ENCODE measurements at regions not wholly inside any gene's neighbourhood (a gene's known extent, or its start where the extent isn't known, plus 50 kb on each side); places are given as distances from the start of the nearest gene placed in this dataset.

- Mint-ChIP-seq H3K9me3 (no peaks in the 10 kb centered on the region), H3K36me3 (no peaks in the 10 kb centered on the region), H3K27ac (no peak overlapping the region), H3K4me1 (no peaks in the 10 kb centered on the region), H3K4me3 (no peak overlapping the region), H3K27me3 (ENCODE audit: low read depth in 3 of 3) (peaks cover 1 to 22% (median 5%) of the 10 kb centered on the region in 3 donors)
- no peak for DNase-seq
Measured at GRCh38 chr4:151931563-151931962, 170.8 kb upstream of the GATB start.

- H3K9me3 Mint-ChIP-seq: no peaks in the 10 kb centered on the region
- no peak overlapping the region for H3K4me3 Mint-ChIP-seq
- DNase-seq: no peak
- H3K27me3 Mint-ChIP-seq (ENCODE audit: low read depth in 3 of 3): peaks cover 6 to 22% (median 7%) of the 10 kb centered on the region in 3 donors
- no peaks in the 10 kb centered on the region for H3K36me3 Mint-ChIP-seq
- H3K4me1 Mint-ChIP-seq: no peaks in the 10 kb centered on the region
- no peak overlapping the region for H3K27ac Mint-ChIP-seq
Measured at GRCh38 chr4:151930372-151930771, 169.6 kb upstream of the GATB start.

DNA sequence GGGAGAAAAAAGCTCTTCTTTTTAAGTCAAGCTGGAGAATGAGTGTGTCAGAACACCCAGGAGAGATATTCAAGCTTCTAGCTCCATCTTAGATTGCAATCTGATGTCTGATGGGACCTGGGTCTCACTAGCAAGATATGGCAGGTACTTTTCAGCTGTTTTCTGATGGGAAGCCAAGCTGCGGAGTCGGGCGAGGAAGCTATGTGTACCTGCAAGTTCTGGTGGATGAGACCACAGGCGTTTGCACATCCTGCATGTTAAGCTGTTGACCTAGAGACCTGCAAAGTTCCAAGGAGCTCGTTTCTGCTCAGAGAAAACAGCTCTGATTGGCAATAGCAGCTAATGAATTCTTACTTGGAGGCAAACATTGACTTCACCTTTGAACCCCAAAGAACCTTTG, 167.3 kb upstream of the GATB start:
- no peaks in the 10 kb centered on the region for H3K4me1 Mint-ChIP-seq
- H3K9me3 Mint-ChIP-seq: no peaks in the 10 kb centered on the region
- H3K4me3 Mint-ChIP-seq: no peak overlapping the region
- H3K27ac Mint-ChIP-seq: no peak overlapping the region
- H3K36me3 Mint-ChIP-seq: no peaks in the 10 kb centered on the region
- H3K27me3 Mint-ChIP-seq (ENCODE audit: low read depth in 3 of 3): peaks cover 6 to 14% (median 7%) of the 10 kb centered on the region in 3 donors
- no peak for DNase-seq

- Mint-ChIP-seq H3K36me3 (no peaks in the 10 kb centered on the region), H3K4me3 (no peak overlapping the region), H3K9me3 (no peaks in the 10 kb centered on the region), H3K27me3 (ENCODE audit: low read depth in 3 of 3) (peaks cover 7 to 10% (median 7%) of the 10 kb centered on the region in 3 donors), H3K27ac (no peak overlapping the region), H3K4me1 (no peaks in the 10 kb centered on the region)
- DNase-seq: no peak
Measured at GRCh38 chr4:151922811-151923210, 162.0 kb upstream of the GATB start.

- Mint-ChIP-seq H3K36me3 (no peaks in the 10 kb centered on the region), H3K27ac (no peak overlapping the region), H3K9me3 (no peaks in the 10 kb centered on the region), H3K27me3 (ENCODE audit: low read depth in 3 of 3) (peaks cover 7 to 10% (median 7%) of the 10 kb centered on the region in 3 donors), H3K4me1 (no peaks in the 10 kb centered on the region), H3K4me3 (no peak overlapping the region)
- DNase-seq: no peak
Measured at GRCh38 chr4:151922306-151922705, 161.5 kb upstream of the GATB start.

DNA sequence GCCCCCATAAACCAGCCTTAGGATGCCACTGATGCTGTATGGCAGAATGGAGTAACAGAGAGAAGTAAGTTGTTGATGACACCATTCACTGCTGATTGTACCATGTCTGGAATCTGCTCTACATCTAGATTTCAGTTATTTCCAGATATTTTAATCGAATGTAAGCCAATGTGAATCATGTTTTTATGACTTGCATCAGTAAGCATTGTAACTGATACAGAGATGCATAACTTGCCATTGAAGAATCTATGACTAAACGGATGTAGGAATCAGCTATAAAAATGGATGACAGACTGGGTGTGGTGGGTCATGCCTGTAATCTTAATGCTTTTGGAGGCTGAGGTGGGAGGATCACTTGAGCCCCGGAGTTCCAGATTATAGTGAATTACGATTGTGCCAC, 161.0 kb upstream of the GATB start:
- Mint-ChIP-seq H3K27me3 (ENCODE audit: low read depth in 3 of 3) (peaks cover 6 to 7% (median 7%) of the 10 kb centered on the region in 3 donors), H3K4me1 (no peaks in the 10 kb centered on the region), H3K27ac (no peak overlapping the region), H3K36me3 (no peaks in the 10 kb centered on the region), H3K9me3 (no peaks in the 10 kb centered on the region), H3K4me3 (no peak overlapping the region)
- DNase-seq: no peak

DNA sequence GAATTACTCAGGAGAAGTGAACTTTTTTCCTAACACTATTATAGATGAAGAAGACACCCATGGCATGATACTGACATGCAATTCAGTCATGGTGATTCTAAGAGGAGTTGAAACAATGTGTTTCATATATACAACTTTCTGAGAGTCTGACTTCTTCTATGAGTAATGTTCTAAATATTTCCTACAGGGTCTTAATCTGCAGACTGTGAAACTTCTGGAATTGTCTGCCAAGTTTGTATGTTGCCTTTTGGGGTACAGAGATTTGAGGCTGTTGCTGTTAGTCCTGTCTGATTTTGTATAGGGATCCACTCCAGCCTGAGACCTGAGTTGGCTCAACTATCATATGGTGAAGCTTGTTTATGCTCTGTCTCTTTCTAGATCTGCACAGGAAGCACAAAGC, 160.6 kb upstream of the GATB start:
- H3K27ac Mint-ChIP-seq: no peak overlapping the region
- peaks cover 3 to 7% (median 7%) of the 10 kb centered on the region in 3 donors for H3K27me3 Mint-ChIP-seq (ENCODE audit: low read depth in 3 of 3)
- no peak for DNase-seq
- no peaks in the 10 kb centered on the region for H3K9me3 Mint-ChIP-seq
- H3K4me3 Mint-ChIP-seq: no peak overlapping the region
- H3K36me3 Mint-ChIP-seq: no peaks in the 10 kb centered on the region
- H3K4me1 Mint-ChIP-seq: no peaks in the 10 kb centered on the region

- H3K36me3 Mint-ChIP-seq: no peaks in the 10 kb centered on the region
- no peaks in the 10 kb centered on the region for H3K9me3 Mint-ChIP-seq
- H3K27me3 Mint-ChIP-seq (ENCODE audit: low read depth in 3 of 3): peaks cover 5 to 6% (median 6%) of the 10 kb centered on the region in 3 donors
- no peak overlapping the region for H3K27ac Mint-ChIP-seq
- no peaks in the 10 kb centered on the region for H3K4me1 Mint-ChIP-seq
- no peak for DNase-seq
- H3K4me3 Mint-ChIP-seq: no peak overlapping the region
Measured at GRCh38 chr4:151917145-151917734, 156.4 kb upstream of the GATB start.

DNA sequence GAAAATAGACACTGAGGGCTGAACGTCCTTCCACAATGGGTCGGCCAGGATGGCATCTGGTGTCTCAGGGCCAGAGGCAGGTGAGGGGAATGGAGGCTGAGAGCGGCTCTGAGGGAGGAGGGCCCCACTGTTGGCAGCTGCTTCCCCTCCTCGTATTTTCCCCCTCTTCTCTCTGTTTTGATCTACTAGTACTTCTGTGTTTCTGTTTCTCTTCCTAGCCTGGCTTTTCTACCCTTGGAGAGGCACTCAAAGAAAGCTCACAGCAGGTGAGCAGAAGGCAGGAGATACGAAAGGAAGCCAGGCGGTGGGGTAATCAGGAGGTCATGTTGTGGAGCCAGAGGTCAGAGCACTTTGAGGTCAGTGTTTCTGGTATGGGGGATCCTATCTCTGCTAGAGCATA, 151.8 kb upstream of the GATB start:
- H3K27ac Mint-ChIP-seq: no peak overlapping the region
- no peaks in the 10 kb centered on the region for H3K36me3 Mint-ChIP-seq
- no peak overlapping the region for H3K4me3 Mint-ChIP-seq
- DNase-seq: no peak
- no peaks in the 10 kb centered on the region for H3K9me3 Mint-ChIP-seq
- peaks cover 3 to 7% (median 5%) of the 10 kb centered on the region in 3 donors for H3K27me3 Mint-ChIP-seq (ENCODE audit: low read depth in 3 of 3)
- no peaks in the 10 kb centered on the region for H3K4me1 Mint-ChIP-seq

- DNase-seq: no peak
- no peaks in the 10 kb centered on the region for H3K9me3 Mint-ChIP-seq
- H3K4me1 Mint-ChIP-seq: no peaks in the 10 kb centered on the region
- H3K36me3 Mint-ChIP-seq: no peaks in the 10 kb centered on the region
- H3K4me3 Mint-ChIP-seq: no peak overlapping the region
- H3K27ac Mint-ChIP-seq: no peak overlapping the region
- peaks cover 3 to 7% (median 5%) of the 10 kb centered on the region in 3 donors for H3K27me3 Mint-ChIP-seq (ENCODE audit: low read depth in 3 of 3)
Measured at GRCh38 chr4:151911970-151912369, 151.2 kb upstream of the GATB start.

- Mint-ChIP-seq H3K9me3 (peaks cover 0 to 6% (median 0%) of the 10 kb centered on the region in 6 donors), H3K4me1 (no peaks in the 10 kb centered on the region), H3K27ac (no peak overlapping the region), H3K36me3 (no peaks in the 10 kb centered on the region), H3K4me3 (no peak overlapping the region), H3K27me3 (ENCODE audit: low read depth in 3 of 3) (peaks cover 7 to 10% (median 7%) of the 10 kb centered on the region in 3 donors)
- DNase-seq: no peak
Measured at GRCh38 chr4:151908734-151909497, 148.1 kb upstream of the GATB start.

DNA sequence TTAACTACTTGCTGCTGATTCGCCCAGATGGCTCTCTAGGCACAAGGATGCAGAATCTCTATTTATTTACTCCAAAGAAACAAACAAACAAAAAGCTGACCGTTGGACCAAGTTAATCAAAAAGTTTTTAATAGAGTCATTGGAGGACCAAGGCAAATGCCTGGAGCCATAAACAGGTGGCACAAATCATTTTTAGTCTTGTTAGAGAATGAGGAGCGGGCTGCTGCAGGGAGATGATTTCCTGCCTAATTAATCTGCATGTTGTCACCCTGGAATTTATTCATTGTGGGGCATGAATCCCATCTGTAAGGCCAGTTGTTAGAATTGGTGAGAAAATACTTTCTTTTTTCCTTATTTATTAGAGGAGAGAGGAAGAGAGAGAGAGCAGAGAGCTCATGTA, 147.4 kb upstream of the GATB start:
- H3K9me3 Mint-ChIP-seq: peaks cover 0 to 10% (median 4%) of the 10 kb centered on the region in 6 donors

DNA sequence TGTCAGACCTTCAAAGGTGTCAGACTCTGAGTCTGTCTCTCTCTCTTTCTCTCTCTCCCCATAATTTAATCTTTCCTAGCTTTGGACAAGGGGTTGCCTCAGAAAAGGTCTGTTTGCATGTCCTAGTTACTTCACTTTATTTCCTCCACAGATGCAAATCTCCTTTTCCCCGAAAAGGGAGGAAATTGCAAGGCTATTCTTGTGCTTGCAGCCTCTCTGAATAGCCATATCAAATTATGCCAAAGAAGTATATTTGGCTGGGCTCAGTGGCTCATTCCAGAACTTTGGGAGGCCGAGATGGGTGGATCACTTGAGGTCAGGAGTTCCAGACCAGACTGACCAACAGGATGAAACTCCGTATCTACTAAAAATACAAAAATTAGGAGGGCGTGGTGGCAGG, 145.6 kb upstream of the GATB start:
- peaks cover 0 to 7% (median 7%) of the 10 kb centered on the region in 3 donors for H3K36me3 Mint-ChIP-seq
- no peak overlapping the region for H3K4me3 Mint-ChIP-seq
- peaks cover 4 to 21% (median 13%) of the 10 kb centered on the region in 6 donors for H3K9me3 Mint-ChIP-seq
- no peak for DNase-seq
- no peaks in the 10 kb centered on the region for H3K4me1 Mint-ChIP-seq
- peaks cover 6 to 8% (median 7%) of the 10 kb centered on the region in 3 donors for H3K27me3 Mint-ChIP-seq (ENCODE audit: low read depth in 3 of 3)
- no peak overlapping the region for H3K27ac Mint-ChIP-seq

More for the DNA sequence above, 147.4 kb upstream of the GATB start:
- no peak for DNase-seq
- no peaks in the 10 kb centered on the region for H3K4me1 Mint-ChIP-seq
- H3K27ac Mint-ChIP-seq: no peak overlapping the region
- no peak overlapping the region for H3K4me3 Mint-ChIP-seq
- no peaks in the 10 kb centered on the region for H3K36me3 Mint-ChIP-seq
- H3K27me3 Mint-ChIP-seq (ENCODE audit: low read depth in 3 of 3): peaks cover 6 to 8% (median 7%) of the 10 kb centered on the region in 3 donors

DNA sequence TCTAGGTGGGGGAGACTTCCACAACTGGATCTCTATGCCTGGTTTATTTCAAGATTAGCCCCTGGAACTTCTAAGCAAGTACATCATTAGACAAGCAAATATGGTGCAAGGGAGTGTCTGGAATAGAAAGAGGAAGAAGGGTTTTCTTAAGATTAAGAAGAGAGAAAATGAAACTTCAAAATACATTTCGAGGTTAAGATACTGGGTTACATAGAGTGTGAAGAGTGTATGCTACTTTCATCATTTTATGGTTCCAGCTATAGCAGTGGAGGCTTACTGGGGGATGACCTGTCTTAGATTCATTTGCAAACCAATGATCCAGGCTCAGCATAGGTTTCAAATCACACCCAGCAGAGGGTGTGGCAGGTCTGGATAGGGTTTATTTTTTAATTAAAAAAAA, 144.4 kb upstream of the GATB start:
- Mint-ChIP-seq H3K4me1 (no peaks in the 10 kb centered on the region), H3K4me3 (no peak overlapping the region), H3K27ac (no peak overlapping the region), H3K9me3 (peaks cover 4 to 24% (median 13%) of the 10 kb centered on the region in 6 donors), H3K36me3 (peaks cover 0 to 7% (median 7%) of the 10 kb centered on the region in 3 donors), H3K27me3 (ENCODE audit: low read depth in 3 of 3) (peaks cover 3 to 8% (median 6%) of the 10 kb centered on the region in 3 donors)
- DNase-seq: no peak

Data from immature natural killer cell (primary cell).